ENCODE measurements at regions not wholly inside any gene's neighbourhood (a gene's known extent, or its start where the extent isn't known, plus 50 kb on each side); places are given as distances from the start of the nearest gene placed in this dataset.

DNA sequence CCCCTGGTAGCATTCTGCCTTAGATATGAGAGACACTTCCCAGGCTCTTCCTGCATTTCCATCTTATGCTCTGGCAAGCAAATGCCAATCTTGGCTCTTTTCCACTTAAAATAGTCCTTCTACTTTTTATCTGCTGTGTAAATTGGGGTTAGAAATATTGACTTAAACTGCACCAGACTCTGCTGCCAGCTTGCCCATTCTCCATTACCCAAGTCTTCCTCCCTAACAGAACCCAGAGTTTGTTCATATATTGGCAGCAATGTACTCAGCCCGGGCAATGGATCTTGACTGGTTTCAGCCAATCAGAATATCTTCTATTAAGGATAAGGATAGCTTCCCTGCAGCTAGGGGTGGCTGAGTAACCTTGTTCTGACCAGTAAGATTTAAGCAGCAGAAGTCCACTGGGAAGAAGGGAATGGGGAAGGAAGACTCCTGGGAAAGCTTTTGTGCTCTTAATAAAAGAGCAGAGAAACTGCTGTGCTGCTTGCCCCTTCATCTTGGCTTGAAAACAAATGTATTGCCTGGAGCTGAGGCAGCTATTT is 177.1 kb downstream of the KCNRG start:
- no peak for DNase-seq (ENCODE audit: low read depth)

DNA sequence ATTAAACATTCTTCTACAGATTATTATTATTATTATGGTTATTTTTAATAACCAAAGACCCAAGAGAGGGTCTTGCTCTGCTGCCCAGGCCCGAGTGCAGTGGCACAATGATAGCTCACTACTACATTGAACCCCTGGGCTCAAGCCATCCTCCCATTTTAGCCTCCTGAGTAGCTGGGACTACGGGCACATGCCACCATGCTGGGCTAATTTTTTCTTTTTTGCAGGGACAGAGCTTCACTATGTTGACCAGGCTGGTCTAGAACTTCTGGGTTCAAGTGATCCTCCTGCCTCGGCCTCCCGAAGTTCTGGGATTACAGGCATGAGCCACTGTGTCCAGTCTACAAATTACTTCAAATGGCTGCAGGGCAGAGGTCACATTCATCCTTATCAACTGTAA is 179.8 kb downstream of the KCNRG start:
- no peak for DNase-seq (ENCODE audit: low read depth)

DNA sequence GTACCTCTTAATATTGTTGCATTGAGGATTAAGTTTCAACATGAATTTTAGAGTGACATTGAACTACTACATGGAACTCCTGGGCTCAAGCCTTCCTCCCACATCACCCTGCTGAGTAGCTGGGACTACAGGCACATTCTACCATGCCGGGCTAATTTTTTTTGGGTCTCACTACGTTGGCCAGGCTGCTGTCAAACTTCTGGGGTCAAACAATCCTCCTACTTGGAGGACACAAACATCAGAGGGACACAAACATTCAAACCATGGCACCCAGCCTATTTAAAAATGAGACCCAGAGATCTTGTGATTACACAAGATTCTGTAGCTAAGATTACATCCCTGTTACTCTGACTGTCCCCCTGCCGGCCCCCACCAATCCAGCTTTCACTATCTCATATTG is 180.9 kb downstream of the KCNRG start:
- DNase-seq (ENCODE audit: low read depth), result no peak

DNA sequence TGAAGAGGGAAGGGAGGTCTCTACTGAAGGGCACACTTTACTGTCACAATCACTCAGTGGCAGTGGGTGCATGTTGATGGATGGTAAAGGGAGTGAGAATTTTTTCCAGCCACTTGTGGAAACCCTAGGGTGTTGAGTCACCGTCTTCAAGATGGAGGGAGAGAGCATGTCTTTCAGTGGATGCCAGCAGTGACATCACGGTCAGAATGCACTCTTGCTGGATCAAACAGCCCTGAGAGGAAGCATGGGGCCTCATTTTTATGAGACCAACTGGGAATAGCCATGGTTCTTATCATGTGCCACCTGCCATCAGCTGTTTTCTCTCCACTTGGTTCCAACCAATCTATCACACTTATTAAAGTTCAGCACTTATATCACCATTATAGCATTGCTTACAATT is 182.5 kb downstream of the KCNRG start:
- DNase-seq (ENCODE audit: low read depth), result peak; percentile 30

DNA sequence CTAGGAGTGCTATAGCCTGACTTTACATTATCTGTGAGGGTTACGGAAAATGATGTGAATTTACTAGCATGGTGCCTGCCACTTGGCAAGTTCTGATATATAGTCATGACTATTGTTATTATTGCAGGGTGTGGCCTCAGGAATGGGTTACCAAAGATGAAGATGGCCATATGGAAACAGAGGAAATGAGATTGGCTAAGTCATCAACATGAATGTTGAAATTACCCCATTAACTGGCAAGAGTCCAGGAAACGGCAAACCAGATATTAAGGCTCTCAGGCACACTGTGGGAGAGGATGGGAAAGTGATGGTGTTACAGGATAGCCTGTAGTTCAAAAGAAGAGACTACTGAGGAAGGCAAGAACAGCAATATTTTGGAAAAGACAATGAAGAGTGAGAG is 183.3 kb downstream of the KCNRG start:
- no peak for DNase-seq (ENCODE audit: low read depth)

DNA sequence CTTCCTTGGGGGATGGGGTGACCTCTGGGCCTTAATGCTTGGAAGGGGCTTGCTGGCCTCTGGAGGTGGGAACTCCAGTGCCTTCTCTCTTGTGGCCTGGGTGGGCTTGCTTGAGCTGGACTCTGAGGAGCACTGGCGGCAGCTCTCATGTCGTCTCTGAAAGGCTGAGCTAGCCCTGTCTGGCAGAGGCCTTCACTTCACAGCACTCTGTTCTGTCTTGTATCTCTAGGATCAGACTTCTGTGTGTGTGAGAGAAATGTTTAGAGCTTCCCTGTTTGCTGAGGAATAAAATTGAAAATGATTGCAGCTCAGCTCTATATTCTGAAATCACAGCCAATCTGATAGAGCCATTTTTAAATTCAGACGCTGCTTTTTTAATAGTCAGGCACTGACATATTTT is 185.3 kb downstream of the KCNRG start:
- no peak for DNase-seq (ENCODE audit: low read depth)

DNA sequence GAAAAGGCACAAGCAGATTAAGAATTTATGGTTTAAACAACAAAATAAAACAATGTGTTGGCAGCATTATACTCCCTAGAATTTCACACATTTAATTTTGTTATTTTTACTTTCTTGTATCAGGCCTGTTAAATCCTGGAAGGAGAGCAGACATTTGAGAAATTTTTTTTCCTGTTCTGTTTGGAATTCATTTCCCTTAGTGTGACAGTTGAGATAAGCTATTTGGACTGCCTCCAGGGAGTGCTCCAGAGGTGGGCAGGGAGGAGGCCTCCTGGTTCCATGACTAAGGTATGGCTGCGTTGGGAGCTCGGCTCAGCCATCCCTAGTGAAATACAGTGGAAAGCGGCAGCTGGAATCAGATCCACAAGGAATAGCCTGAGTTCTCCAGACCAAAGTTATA is 185.7 kb downstream of the KCNRG start:
- DNase-seq (ENCODE audit: low read depth), result no peak

DNA sequence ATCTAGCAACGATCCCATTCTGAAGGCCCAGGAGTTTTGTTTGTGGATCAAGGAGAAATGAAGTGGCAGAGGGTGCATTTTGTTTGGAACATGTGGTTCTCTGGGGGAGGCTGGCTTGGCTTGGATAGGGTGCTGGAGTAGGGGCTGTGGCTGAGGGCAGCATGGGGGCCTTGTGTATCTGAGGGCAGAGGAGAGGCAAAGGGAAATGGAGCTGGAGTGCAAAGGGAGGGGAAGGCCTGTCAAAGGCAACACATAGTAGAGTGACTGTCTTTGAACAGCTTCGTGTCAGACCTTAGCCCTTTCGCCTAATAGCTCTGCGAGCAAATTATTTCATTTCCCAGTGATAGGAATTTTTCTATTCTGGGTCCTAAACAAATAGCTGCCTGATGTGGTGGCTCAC is 187.2 kb downstream of the KCNRG start:
- DNase-seq (ENCODE audit: low read depth), result no peak

DNA sequence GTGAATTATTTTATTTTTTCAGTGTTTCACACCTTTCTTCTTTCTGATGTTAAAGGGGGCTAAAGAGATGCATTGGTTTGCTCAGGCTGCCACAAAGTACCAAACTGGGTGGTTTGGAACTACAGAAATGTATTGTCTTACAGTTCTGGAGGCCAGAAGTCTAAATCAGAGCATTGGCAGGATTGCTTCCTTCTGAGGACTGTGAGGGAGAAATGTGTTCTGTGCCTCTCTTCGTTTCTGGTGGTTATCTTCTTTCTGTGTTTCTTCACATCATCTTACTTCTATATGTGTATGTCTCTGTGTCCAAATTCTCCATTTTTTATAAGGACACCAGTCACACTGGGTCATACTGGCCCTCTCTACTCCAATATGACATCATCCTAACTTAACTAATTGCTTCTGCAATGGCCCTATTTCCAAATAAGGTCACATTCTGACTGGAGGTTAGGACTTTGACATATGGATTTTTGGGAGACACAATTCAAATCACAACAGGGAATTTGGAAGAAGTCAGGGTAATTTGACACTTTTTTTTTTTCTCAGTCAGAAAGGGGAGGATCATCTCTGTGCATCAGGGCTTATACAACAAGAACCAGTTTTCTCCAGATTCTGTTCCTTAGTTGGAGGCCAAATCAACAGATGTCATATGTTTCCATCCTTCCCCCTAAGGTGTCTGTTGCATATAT is 188.2 kb downstream of the KCNRG start:
- DNase-seq (ENCODE audit: low read depth), result no peak

DNA sequence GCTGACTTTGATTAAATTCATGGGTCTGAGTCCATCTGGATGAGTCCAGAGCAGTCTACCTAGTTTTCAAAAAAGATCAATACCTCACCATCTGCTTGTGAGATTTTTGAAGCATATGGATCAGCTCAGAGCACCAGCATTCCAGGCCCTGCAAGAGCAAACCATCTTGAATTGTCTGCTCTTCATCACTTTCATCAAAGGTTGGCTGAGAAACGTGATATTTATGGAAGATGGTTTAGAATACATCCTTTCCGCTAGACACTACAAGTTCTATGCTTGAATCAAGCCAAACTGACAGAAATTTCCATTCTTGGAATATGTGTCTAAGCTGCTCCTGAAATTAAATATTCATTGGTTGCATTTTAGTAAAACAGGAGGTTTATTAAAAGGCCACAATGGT is 190.3 kb downstream of the KCNRG start:
- DNase-seq (ENCODE audit: low read depth), result no peak

DNA sequence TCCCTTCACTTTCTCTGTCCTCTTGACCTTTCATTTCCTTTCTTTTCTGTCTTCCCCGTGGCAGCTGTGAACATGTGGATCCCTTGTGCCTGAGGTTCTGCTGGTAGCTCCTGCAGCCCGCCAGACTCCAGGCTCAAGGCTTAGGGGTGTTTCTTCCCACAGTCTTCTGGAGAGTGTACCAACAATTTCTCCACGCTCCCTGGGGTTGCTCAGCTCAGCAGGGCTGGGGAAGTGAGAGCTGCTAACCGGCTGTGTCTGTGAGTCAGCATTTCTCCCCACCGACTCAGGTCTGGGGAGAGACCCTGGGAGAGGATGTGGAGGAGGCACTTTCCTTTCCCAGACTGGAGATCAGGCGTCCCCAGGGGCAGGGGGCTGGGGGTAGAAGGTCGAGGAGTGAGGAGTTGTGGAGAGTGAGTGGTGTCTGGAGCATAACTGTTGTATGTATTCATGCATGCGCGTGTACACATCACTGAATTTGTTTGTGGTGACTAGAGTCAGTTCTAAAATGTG is 193.6 kb downstream of the KCNRG start:
- DNase-seq (ENCODE audit: low read depth), result peak; percentile 84

DNA sequence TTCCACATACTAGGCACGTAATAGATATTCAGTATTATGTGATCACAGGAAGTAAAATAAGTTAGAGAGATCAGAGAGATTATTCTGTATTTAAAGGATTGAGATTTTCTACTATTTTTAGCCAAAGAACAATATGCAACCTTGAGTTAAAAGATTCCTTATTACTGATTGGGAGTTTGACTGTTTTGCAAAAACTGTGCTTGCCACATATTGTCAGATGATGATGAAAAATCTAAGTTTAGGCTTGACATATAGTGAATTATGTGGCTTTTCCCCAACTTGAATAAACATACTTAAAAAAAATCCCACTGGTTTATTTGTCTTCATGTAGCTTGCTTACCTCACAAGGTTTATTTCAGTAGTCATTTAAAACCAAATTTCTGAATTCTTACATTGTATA is 194.4 kb downstream of the KCNRG start:
- DNase-seq (ENCODE audit: low read depth), result no peak

DNA sequence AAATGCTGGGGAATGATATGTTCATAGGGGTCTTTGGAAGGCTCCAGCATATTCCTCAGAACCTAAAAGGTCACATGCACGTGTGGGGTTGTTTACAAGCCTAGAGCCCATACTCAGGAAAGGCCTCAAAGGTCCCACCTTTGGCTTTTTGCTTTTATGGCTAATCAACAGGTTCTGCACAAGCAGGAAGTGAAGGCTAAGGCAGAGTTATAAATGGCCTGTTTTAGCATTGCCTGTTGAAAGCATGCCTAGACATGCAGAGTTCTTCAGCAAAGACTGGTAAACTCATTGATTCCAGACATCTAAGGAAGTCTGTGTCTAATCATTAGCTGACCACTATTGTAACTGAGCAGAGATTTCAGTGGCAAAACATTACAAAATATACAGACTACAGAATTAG is 198.3 kb downstream of the KCNRG start:
- no peak for DNase-seq (ENCODE audit: low read depth)

DNA sequence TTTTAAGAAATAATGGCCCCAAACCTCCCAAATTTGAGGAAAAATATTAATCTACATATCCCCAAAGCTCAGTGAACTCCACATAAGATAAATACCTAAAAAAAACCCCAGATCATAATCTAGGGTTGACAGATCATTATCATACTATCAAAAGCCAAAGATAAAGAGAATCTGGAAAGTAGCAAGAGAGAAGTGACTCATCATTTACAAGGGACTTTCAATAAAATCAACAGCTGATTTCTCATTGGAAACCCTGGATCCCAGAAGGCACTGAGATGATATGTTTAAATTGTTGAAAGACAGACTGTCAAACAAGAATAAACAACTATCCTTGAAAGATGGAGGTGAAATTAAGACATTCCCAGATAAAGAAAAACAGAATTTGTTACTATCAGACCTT is 199.3 kb downstream of the KCNRG start:
- DNase-seq (ENCODE audit: low read depth), result no peak

DNA sequence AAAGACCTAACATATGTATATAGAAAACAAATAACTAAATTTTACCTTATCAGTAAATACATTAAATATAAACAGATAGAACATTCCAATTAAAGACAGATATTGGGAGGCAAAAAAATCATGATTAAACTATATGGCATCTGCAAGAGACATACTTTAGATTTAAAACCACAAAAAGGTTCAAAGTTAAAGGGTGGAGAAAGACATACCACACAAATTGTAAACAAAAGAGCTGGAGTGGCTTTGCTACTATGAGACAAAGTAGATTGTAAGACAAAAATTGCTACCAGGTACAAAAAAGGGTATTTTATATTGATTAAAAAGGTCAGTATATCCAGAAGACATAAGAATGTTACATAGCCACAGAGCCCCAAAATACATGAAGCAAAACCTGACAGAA is 200.2 kb downstream of the KCNRG start:
- no peak for DNase-seq (ENCODE audit: low read depth)

DNA sequence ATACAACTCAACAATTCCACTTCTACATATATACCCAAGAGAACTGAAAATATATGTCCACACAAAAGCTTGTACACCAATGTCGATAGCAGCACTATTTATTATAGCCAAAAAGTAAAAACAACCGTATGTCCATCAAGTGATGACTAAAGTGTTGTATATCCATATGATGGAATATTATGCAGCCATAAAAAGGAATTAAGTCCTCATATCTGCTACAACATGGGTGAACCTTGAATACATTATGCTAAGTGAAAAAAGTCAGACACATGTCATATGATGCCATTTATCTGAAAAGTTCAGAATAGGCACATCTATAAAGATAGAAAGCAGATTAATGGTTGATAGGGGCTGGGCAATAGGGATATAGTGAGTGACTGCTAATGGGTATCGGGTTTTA is 204.5 kb downstream of the KCNRG start:
- DNase-seq (ENCODE audit: low read depth), result no peak

DNA sequence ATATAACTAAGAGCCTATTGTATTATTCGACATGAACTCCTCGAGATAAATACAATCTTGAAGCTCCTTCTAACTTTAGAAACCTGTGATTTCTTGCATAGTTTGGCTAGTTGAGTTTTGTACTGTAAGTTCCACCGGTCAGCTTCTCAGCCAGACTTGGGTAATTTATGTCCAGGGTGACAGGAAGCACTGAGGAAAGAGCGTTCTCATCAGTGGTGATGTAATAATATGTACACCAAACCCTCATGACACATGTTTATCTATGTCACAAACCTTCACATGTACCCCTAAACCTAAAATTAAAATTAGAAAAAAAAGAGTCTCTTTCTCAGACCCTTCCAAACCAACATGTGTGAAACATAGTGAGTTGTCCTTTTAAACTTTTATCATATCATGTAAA is 205.7 kb downstream of the KCNRG start:
- DNase-seq (ENCODE audit: low read depth), result no peak

DNA sequence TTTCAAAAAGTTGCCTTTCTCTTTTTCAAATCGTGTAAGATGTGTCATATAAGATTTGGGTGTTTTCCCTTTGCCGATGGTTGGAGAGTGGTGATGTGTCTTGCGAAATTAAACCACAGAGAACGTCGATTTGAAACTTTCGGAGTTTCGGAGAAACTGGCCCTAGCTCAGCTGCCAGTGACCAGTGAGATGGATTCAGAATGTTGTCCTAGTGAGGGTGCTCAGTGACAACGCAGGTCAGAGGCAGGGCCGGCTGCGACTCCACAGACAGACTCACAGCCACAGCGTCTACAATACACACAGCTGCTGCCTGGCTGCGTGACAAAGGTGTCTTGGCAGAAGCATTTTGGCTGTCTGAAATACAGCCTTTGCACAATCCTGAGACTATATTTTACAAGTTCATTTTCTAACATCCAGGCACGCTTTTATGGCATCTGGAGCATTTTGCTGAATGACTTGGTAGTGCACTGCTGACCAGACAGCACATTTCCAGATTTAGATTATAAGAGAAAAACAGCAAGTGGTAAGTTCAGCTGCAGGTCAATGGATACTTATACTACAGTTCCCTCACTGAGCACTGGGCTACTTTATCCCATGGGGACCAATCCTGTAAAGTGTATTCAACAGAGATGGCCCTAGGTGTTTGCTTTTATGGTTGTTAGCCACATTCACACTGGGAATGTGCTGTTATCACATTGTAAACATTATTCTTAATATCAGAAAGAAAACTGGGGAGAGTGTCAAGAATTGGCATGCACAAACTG is 207.5 kb downstream of the KCNRG start:
- peak; percentile 85 for DNase-seq (ENCODE audit: low read depth)

DNA sequence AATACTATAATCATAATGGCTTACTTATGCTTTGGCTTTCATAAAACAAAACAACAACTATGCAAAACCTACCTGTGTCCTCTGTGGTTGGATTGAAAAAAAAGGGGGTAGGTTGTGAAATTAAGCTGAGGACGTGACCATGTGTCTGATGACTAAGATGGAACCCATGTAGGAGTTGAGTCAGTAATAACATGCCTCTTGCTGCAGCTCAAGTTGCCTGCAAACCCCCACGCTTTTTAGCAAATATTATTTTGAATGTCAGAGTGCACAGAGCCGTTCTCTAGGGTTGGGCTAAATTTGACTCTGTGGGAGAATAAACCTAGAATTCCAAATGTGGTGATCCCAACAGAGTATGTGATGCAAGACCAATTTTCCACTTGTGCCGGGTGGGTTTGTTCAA is 209.3 kb downstream of the KCNRG start:
- DNase-seq (ENCODE audit: low read depth), result peak; percentile 28

DNA sequence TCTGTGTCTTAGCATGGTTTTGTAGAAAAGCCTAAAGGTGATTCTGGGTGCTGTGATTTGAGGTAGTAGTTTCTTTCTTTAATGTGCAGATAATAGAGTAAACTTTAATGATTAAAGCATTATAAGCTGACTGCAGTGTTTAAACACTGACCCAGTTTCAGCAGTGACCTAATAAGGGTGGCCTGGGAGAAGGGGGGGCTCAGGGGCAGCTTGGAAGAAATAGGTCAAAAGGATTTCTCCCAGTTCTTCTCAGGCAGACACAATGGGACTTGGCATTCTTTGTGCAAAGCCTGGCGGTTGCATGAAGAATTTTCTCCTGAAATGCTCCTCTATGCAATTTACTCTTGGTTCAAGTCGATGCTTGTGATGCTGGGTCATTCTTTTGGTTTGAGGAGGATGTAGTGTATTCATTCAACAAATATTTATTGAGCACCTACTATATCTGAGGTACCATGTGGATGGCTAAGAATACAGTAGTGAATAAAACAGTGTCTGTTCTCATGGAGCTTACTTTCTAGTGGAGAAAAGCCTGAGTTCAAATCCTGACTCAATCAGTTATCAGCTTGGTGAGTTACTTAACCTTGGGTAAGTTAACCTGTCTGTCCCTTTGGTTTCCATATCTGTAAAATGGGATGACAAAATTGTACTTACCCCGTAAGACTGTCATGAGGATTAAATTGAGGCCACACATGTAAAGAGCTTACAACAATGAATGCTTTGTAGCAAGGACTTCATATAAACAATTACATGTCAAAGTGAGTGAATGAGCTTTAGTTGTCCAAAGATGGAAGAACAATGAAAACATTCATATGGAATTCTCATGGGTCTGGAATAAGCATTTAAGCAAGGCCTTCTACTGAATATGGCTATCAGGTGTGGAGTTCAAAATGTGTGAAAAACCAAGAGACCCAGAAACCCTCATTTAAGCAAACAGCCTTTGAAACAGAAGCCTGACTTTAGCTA is 210.2 kb downstream of the KCNRG start:
- no peak for DNase-seq (ENCODE audit: low read depth)

DNA sequence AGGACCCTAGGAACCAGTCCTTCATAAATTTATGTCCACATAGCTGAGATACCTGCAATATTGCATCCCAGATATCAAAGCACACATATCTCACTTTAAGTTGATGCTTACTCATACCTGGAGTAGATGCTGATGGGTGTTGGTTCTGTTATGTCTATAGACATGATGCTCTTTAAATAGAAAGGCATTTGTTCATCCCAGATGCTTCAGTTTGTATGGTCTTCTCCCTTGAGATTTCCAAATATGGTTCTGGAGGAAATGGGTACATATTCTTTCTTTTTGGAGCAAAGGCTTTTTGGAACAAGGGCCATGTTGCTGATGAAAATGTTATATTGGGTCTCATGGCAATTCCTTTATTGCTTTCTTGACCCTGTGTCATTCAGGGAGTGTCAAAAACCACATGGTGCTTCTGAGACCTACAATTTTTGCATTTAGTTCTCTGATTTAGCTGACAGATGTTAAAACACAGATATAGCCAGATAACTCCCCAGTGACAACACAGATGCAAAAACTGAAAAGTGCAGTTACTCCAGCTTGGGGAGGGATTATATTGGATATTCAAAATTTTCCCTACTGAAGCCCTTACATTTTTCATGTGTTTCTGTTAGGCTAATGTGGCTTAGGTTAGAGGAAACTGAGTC is 211.4 kb downstream of the KCNRG start:
- DNase-seq (ENCODE audit: low read depth), result no peak

Data from myocyte (in vitro differentiated cells).